Trophoblast cell (in vitro differentiated cells and primary cell): ENCODE measurements at regions not wholly inside any gene's neighbourhood (a gene's known extent, or its start where the extent isn't known, plus 50 kb on each side); places are given as distances from the start of the nearest gene placed in this dataset.

Experiments used
- DNase-seq, 2 donors: peaks; one replicate each; pipeline ENCODE4 v3.0.0-alpha.2; 2016
- H2AFZ ChIP-seq: 2 replicates; pipeline ENCODE4 v1.6.1; 2013; ENCODE audit warnings: low read length, moderate library complexity, mild to moderate bottlenecking; ENCODE audit not compliant: insufficient read depth, poor library complexity
- H2AK5ac ChIP-seq: 2 replicates; pipeline ENCODE4 v1.6.1; 2013; ENCODE audit warnings: mild to moderate bottlenecking, low read length
- H2BK120ac ChIP-seq: 2 replicates; pipeline ENCODE4 v1.6.1; 2013; ENCODE audit warnings: low read length, mild to moderate bottlenecking, moderate library complexity; ENCODE audit not compliant: insufficient read depth, poor library complexity
- H2BK12ac ChIP-seq: 2 replicates; pipeline ENCODE4 v1.6.1; 2013; ENCODE audit warnings: mild to moderate bottlenecking, low read length, moderate library complexity
- H2BK5ac ChIP-seq: 2 replicates; pipeline ENCODE4 v1.6.1; 2013; ENCODE audit warnings: low read length, low read depth, moderate library complexity, mild to moderate bottlenecking; ENCODE audit not compliant: poor library complexity
- H3K14ac ChIP-seq: 2 replicates; pipeline ENCODE4 v1.6.1; 2013; ENCODE audit warnings: mild to moderate bottlenecking, low read length
- H3K18ac ChIP-seq: 2 replicates; pipeline ENCODE4 v1.6.1; 2013; ENCODE audit warnings: mild to moderate bottlenecking, low read length
- H3K23ac ChIP-seq: 2 replicates; pipeline ENCODE4 v1.6.1; 2013; ENCODE audit warnings: low read length
- H3K27ac ChIP-seq: 2 replicates; pipeline ENCODE4 v1.5.1; 2013; ENCODE audit warnings: low read depth, mild to moderate bottlenecking, inconsistent platforms, low read length, moderate library complexity
- H3K27me3 ChIP-seq: 2 replicates; pipeline ENCODE4 v1.6.1; 2013; ENCODE audit warnings: inconsistent platforms, mild to moderate bottlenecking, low read length, moderate library complexity; ENCODE audit not compliant: insufficient read depth
- H3K36me3 ChIP-seq, 2 experiments: 1 replicate in 1 of 2; 2 replicates in 1 of 2; pipeline ENCODE4 v1.6.1; 2013; ENCODE audit warnings: low read length in 2 of 2, mild to moderate bottlenecking in 2 of 2, moderate library complexity in 1 of 2; ENCODE audit not compliant: insufficient read depth in 2 of 2, control insufficient read depth in 1 of 2
- H3K4ac ChIP-seq: 2 replicates; pipeline ENCODE4 v1.6.1; 2013; ENCODE audit warnings: low read depth, mild to moderate bottlenecking, low read length, moderate library complexity
- H3K4me1 ChIP-seq, 2 experiments: 1 replicate in 1 of 2; 2 replicates in 1 of 2; pipeline ENCODE4 v1.6.1; 2013; ENCODE audit warnings: low read length in 2 of 2, mild to moderate bottlenecking in 2 of 2, moderate library complexity in 1 of 2; ENCODE audit not compliant: insufficient read depth in 2 of 2, control insufficient read depth in 1 of 2
- H3K4me2 ChIP-seq: 2 replicates; pipeline ENCODE4 v1.6.1; 2013; ENCODE audit warnings: inconsistent platforms, mild to moderate bottlenecking, low read length, moderate library complexity
- H3K4me3 ChIP-seq: 2 replicates; pipeline ENCODE4 v1.5.1; 2013; ENCODE audit warnings: mild to moderate bottlenecking, low read depth, low read length, inconsistent platforms
- H3K79me1 ChIP-seq: one replicate; pipeline ENCODE4 v1.6.1; 2013; ENCODE audit warnings: low read length
- H3K79me2 ChIP-seq: 2 replicates; pipeline ENCODE4 v1.6.1; 2013; ENCODE audit warnings: low read length, mild to moderate bottlenecking; ENCODE audit not compliant: control insufficient read depth, insufficient read depth, poor library complexity
- H3K9ac ChIP-seq: 2 replicates; pipeline ENCODE4 v1.6.1; 2013; ENCODE audit warnings: mild to moderate bottlenecking, low read length
- H3K9me3 ChIP-seq: 2 replicates; pipeline ENCODE4 v1.6.1; 2013; ENCODE audit warnings: low read depth, mild to moderate bottlenecking, control low read depth, inconsistent platforms, low read length; ENCODE audit not compliant: insufficient read depth
- H4K12ac ChIP-seq: 2 replicates; pipeline ENCODE4 v1.6.1; 2013; ENCODE audit warnings: low read depth, mild to moderate bottlenecking, low read length, moderate library complexity
- H4K8ac ChIP-seq: 2 replicates; pipeline ENCODE4 v1.6.1; 2013; ENCODE audit warnings: low read depth, mild to moderate bottlenecking, low read length, moderate library complexity
- H4K91ac ChIP-seq: one replicate; pipeline ENCODE4 v1.6.1; 2013; ENCODE audit warnings: low read depth, mild to moderate bottlenecking, low read length, moderate library complexity
- WGBS: extraction: QIAGEN DNeasy Blood & Tissue Kit; methylation state at CpG from one replicate; pipeline ENCODE4 v1.1.7; 2013; ENCODE audit warnings: missing lambda C conversion rate; ENCODE audit not compliant: insufficient read length, insufficient coverage; ENCODE audit errors: extremely low coverage; 5-methylcytosine and 5-hydroxymethylcytosine counted together

DNA sequence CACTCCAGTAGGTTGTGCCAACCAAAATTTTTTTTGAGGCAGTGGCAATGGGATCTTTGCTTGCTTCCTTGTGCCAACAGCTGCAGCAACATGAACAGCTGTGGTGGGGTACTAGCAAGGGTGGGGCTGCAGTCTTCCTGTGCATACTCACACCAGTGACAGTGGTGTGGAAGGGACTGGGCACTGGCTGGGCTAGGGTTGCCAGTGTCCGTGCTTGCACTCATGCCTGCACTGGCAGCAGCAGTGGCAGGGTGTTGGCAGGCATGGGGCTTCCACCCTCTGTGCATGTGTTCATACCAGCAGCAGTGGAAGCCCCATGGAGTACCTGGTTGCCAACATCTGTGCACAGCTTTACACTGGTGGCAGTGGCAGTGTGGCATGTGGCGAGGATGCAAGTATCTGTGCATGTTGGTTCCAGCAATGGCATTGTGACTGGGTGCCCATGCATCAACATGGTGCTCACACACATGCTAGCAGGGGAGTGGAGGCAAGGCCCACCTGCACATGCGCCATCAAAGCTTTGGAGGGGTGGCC lies 1312.6 kb downstream of the PCDH18 start:
- H3K4ac ChIP-seq = no peak overlapping the region
- H4K91ac ChIP-seq = no peak overlapping the region
- H3K4me2 ChIP-seq = no peak overlapping the region
- H3K27me3 ChIP-seq = no peaks in the 10 kb centered on the region
- no peak overlapping the region for H3K23ac ChIP-seq
- peaks cover 5% of the 10 kb centered on the region for H3K9me3 ChIP-seq
- no peak overlapping the region for H3K27ac ChIP-seq
- no peaks in the 10 kb centered on the region for H3K79me1 ChIP-seq
- no peak overlapping the region for H2AFZ ChIP-seq
- WGBS = no CpG with 5 or more reads among the region's 3 CpGs
- H3K4me1 ChIP-seq = no peaks in the 10 kb centered on the region
- H4K8ac ChIP-seq = no peak overlapping the region
- H3K9ac ChIP-seq = no peak overlapping the region
- no peak overlapping the region for H3K14ac ChIP-seq
- H2BK12ac ChIP-seq = no peak overlapping the region
- H3K36me3 ChIP-seq = no peaks in the 10 kb centered on the region
- no peak for DNase-seq
- H2BK120ac ChIP-seq = no peak overlapping the region
- no peak overlapping the region for H3K18ac ChIP-seq
- H2AK5ac ChIP-seq = no peak overlapping the region
- H2BK5ac ChIP-seq = no peak overlapping the region
- H3K4me3 ChIP-seq = no peak overlapping the region
- H3K79me2 ChIP-seq = no peaks in the 10 kb centered on the region
- no peak overlapping the region for H4K12ac ChIP-seq

DNA sequence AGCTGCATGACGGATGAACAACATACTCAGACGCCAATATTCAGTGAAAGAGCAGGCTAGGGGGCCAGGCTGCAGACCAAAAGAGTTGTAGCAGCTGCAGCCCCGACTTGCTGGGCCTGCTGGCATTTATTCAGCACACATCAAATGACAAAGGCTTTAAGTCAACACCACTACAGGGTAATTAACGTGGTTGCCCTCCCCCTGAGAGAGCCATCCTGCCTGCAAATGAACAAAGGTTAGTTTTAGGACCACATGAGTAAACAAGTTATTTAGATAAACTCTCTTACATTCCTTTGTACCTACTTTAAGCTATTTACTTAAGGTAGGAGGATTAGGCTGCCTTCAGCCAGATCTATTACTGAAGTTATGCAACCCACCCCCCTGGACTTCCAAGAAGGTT lies 1329.1 kb downstream of the PCDH18 start:
- no peaks in the 10 kb centered on the region for H3K9me3 ChIP-seq
- no peak overlapping the region for H2BK120ac ChIP-seq
- H3K79me2 ChIP-seq = no peaks in the 10 kb centered on the region
- no peak overlapping the region for H3K4me3 ChIP-seq
- H3K79me1 ChIP-seq = no peaks in the 10 kb centered on the region
- H3K9ac ChIP-seq = no peak overlapping the region
- no peak overlapping the region for H3K23ac ChIP-seq
- H3K36me3 ChIP-seq = no peaks in the 10 kb centered on the region
- no peak overlapping the region for H4K91ac ChIP-seq
- no peak overlapping the region for H2AK5ac ChIP-seq
- H2AFZ ChIP-seq = no peak overlapping the region
- no CpG with 5 or more reads among the region's 4 CpGs for WGBS
- no peak overlapping the region for H3K27ac ChIP-seq
- no peak overlapping the region for H3K4ac ChIP-seq
- H3K14ac ChIP-seq = no peak overlapping the region
- no peak overlapping the region for H3K18ac ChIP-seq
- no peak overlapping the region for H4K8ac ChIP-seq
- no peak overlapping the region for H2BK12ac ChIP-seq
- H3K27me3 ChIP-seq = no peaks in the 10 kb centered on the region
- DNase-seq = no peak
- no peaks in the 10 kb centered on the region for H3K4me1 ChIP-seq
- no peak overlapping the region for H3K4me2 ChIP-seq
- H4K12ac ChIP-seq = no peak overlapping the region
- no peak overlapping the region for H2BK5ac ChIP-seq

DNA sequence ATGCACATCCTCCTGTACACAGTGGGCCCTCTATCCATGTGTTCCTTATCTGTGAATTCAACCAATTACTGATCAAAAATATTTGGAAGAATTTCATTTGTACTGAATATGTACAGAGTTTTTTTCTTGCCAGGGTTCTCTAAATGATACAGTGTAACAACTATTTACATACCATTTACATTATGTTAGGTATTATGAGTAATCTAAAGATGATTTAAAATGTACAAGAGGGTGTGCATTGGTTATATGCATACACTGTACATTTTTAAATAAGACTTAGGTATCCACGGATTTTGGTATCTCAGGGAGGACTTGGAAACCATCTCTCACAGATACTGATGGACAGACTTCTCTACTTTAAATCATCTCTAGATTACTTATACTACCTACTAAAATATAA lies 1333.9 kb downstream of the PCDH18 start:
- Histone ChIP-seq H2BK5ac (no peak overlapping the region), H3K36me3 (no peaks in the 10 kb centered on the region), H2BK120ac (no peak overlapping the region), H3K4me1 (no peaks in the 10 kb centered on the region), H3K18ac (no peak overlapping the region), H3K4me3 (no peak overlapping the region), H3K4ac (no peak overlapping the region), H3K27ac (no peak overlapping the region), H2AFZ (no peak overlapping the region), H3K9ac (no peak overlapping the region), H3K4me2 (no peak overlapping the region), H2BK12ac (no peak overlapping the region), H3K79me2 (no peaks in the 10 kb centered on the region), H3K14ac (no peak overlapping the region), H4K91ac (no peak overlapping the region), H3K9me3 (no peaks in the 10 kb centered on the region), H3K23ac (no peak overlapping the region), H4K12ac (no peak overlapping the region), H3K27me3 (no peaks in the 10 kb centered on the region), H2AK5ac (no peak overlapping the region), H4K8ac (no peak overlapping the region), H3K79me1 (no peaks in the 10 kb centered on the region)
- WGBS = no CpG with 5 or more reads among the region's 1 CpG
- DNase-seq = no peak

DNA sequence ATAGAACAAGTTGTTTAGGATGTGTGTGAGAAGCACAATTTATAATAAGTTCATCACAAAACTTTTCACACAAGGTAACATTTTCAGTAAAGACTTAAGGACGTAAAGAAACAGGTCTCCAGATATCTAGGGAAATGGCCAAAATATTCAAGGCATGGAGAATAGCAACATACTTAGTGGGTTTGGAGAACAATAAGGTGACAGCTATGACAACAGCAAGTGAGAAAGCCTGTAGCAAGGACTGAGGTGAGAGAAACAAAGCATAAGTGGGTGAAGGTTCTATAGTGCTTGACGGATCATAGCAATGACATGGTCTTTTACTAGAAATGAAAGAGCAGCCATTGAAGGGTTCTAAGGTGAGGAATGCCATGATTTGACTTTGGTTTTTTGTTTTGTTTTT lies 1337.3 kb downstream of the PCDH18 start:
- no peak overlapping the region for H4K12ac ChIP-seq
- no peak overlapping the region for H3K4me2 ChIP-seq
- H3K23ac ChIP-seq = no peak overlapping the region
- no peaks in the 10 kb centered on the region for H3K9me3 ChIP-seq
- H4K8ac ChIP-seq = no peak overlapping the region
- no CpG with 5 or more reads among the region's 2 CpGs for WGBS
- H3K36me3 ChIP-seq = no peaks in the 10 kb centered on the region
- no peak overlapping the region for H3K14ac ChIP-seq
- H2AK5ac ChIP-seq = no peak overlapping the region
- no peak overlapping the region for H2BK120ac ChIP-seq
- H3K4me3 ChIP-seq = no peak overlapping the region
- no peaks in the 10 kb centered on the region for H3K27me3 ChIP-seq
- H3K27ac ChIP-seq = no peak overlapping the region
- no peaks in the 10 kb centered on the region for H3K79me2 ChIP-seq
- no peak overlapping the region for H3K4ac ChIP-seq
- no peak overlapping the region for H4K91ac ChIP-seq
- no peak overlapping the region for H3K9ac ChIP-seq
- H3K18ac ChIP-seq = no peak overlapping the region
- H2BK5ac ChIP-seq = no peak overlapping the region
- no peak overlapping the region for H2BK12ac ChIP-seq
- no peak overlapping the region for H2AFZ ChIP-seq
- no peaks in the 10 kb centered on the region for H3K4me1 ChIP-seq
- no peaks in the 10 kb centered on the region for H3K79me1 ChIP-seq
- DNase-seq = peak; percentile 15 to 68
